HCT116 (cell line): ENCODE measurements at regions not wholly inside any gene's neighbourhood (a gene's known extent, or its start where the extent isn't known, plus 50 kb on each side); places are given as distances from the start of the nearest gene placed in this dataset.

ENCODE experiments used
- ATAC-seq: fragments of 200-7000 bp; cut with Tn5 transposase; 2 replicates; pipeline ENCODE4 v1.9.1; 2020; ENCODE audit warnings: mild to moderate bottlenecking, moderate library complexity
- BruUV-seq: library from RNA; stranded (reverse); fragments of 400-500 nt; replicated peaks from 2 replicates; lab custom pipeline; 2021; lab: Mats Ljungman, UMichigan
- CTCF ChIA-PET: fragments of 300-600 bp; sonication (Branson Sonifier 250); formaldehyde crosslinking; loops from one replicate; lab custom pipeline; 2021; ENCODE audit warnings: antibody characterized with exemption; lab: Charles Lee
- POLR2A ChIA-PET: fragments of 300-600, 350-600 bp; sonication (Branson Sonifier 250); formaldehyde crosslinking; loops from one replicate; lab custom pipeline; 2021; ENCODE audit warnings: antibody characterized with exemption; lab: Charles Lee
- RAD21 ChIA-PET, 2 experiments: fragments of 300-600 bp; sonication (Branson Sonifier 250); formaldehyde crosslinking; loops; one replicate each; lab custom pipeline; 2023; ENCODE audit warnings: low total read pairs in 2 of 2; ENCODE audit not compliant: uncharacterized antibody in 2 of 2, unreplicated experiment in 2 of 2, low non-redundant PET in 1 of 2; lab: Charles Lee
- DNase-seq: peaks from one replicate; pipeline ENCODE4 v3.0.0-alpha.2; 2010; ENCODE audit warnings: low read depth, low spot score
- H2AFZ ChIP-seq: fragments of 200-600 bp; shearing (Covaris generic), sonication (generic); 2 replicates; pipeline ENCODE4 v1.6.1; 2017; ENCODE audit warnings: low read depth, mixed run types, mixed read lengths, antibody characterized with exemption, low read length; ENCODE audit not compliant: poor library complexity, severe bottlenecking
- H3K27ac ChIP-seq: 2 replicates; pipeline ENCODE4 v1.5.1; 2012; ENCODE audit warnings: low read depth, low read length
- H3K27me3 ChIP-seq: fragments of 200-600 bp; sonication (generic); 2 replicates; pipeline ENCODE4 v1.6.1; 2016; ENCODE audit warnings: mixed run types, low read length, mixed read lengths; ENCODE audit not compliant: insufficient read depth
- H3K36me3 ChIP-seq, 2 experiments: fragments of 200-500 bp in 1 of 2; fragments of 200-600 bp in 1 of 2; sonication (Bioruptor generic) in 1 of 2; sonication (generic) in 1 of 2; 2 replicates each; pipeline versions ENCODE4 v1.5.1 to v1.6.1; 2014 to 2016; ENCODE audit warnings: low read length in 2 of 2, inconsistent platforms in 1 of 2, mixed read lengths in 1 of 2, mixed run types in 1 of 2; ENCODE audit not compliant: insufficient read depth in 2 of 2, control insufficient read depth in 1 of 2
- H3K4me1 ChIP-seq, 2 experiments: fragments of 200-600 bp in 1 of 2; sonication (generic) in 1 of 2; 2 replicates each; pipeline versions ENCODE4 v1.5.1 to v1.6.1; 2012 to 2017; ENCODE audit warnings: low read length in 2 of 2, inconsistent platforms in 1 of 2, mild to moderate bottlenecking in 1 of 2, mixed read lengths in 1 of 2, mixed run types in 1 of 2, moderate library complexity in 1 of 2; ENCODE audit not compliant: insufficient read depth in 2 of 2, control insufficient read depth in 1 of 2
- H3K4me2 ChIP-seq: fragments of 200-600 bp; sonication (generic); 2 replicates; pipeline ENCODE4 v1.6.1; 2017; ENCODE audit warnings: mixed run types, low read length, mixed read lengths
- H3K4me3 ChIP-seq, 2 experiments: fragments of 200-600 bp in 1 of 2; sonication (generic) in 1 of 2; replicated peaks in 1 of 2; 2 replicates each; pipeline ENCODE4 v1.5.1; 2011 to 2016; ENCODE audit warnings: low read length in 2 of 2, control low read depth in 1 of 2, low read depth in 1 of 2, mild to moderate bottlenecking in 1 of 2, mixed read lengths in 1 of 2, mixed run types in 1 of 2
- H3K79me2 ChIP-seq: fragments of 200-600 bp; sonication (generic); 2 replicates; pipeline ENCODE4 v1.6.1; 2017; ENCODE audit warnings: mild to moderate bottlenecking, mixed run types, low read length, moderate library complexity, mixed read lengths; ENCODE audit not compliant: insufficient read depth
- H3K9ac ChIP-seq: fragments of 200-600 bp; sonication (generic); 2 replicates; pipeline ENCODE4 v1.6.1; 2016; ENCODE audit warnings: low read length, mixed read lengths
- H3K9me2 ChIP-seq: fragments of 200-600 bp; sonication (generic), shearing (Covaris generic); 2 replicates; pipeline ENCODE4 v1.6.1; 2017; ENCODE audit warnings: mixed run types, mild to moderate bottlenecking, moderate library complexity; ENCODE audit not compliant: insufficient read depth
- H3K9me3 ChIP-seq, 2 experiments: fragments of 200-500 bp in 1 of 2; fragments of 200-600 bp in 1 of 2; sonication (Bioruptor generic) in 1 of 2; sonication (generic) in 1 of 2; 2 replicates each; pipeline ENCODE4 v1.6.1; 2014 to 2017; ENCODE audit warnings: low read length in 2 of 2, mixed read lengths in 2 of 2, inconsistent platforms in 1 of 2, low read depth in 1 of 2, mild to moderate bottlenecking in 1 of 2, mixed run types in 1 of 2, moderate library complexity in 1 of 2; ENCODE audit not compliant: control insufficient read depth in 1 of 2, insufficient read depth in 1 of 2
- H4K20me1 ChIP-seq: fragments of 200-600 bp; sonication (generic), shearing (Covaris generic); 2 replicates; pipeline ENCODE4 v1.6.1; 2017; ENCODE audit warnings: mixed run types, mild to moderate bottlenecking, moderate library complexity; ENCODE audit not compliant: insufficient read depth
- CBX3 ChIP-seq: IDR thresholded peaks from 2 replicates; pipeline ENCODE4 v1.6.1; 2012; ENCODE audit warnings: low read depth
- EGR1 ChIP-seq: IDR thresholded peaks from 2 replicates; pipeline ENCODE4 v1.6.1; 2012; ENCODE audit warnings: low read depth
- FOSL1 ChIP-seq: IDR thresholded peaks from 2 replicates; pipeline ENCODE4 v1.6.1; 2012; ENCODE audit warnings: low read depth
- JUND ChIP-seq: IDR thresholded peaks from 2 replicates; pipeline ENCODE4 v1.6.1; 2012
- POLR2A ChIP-seq: IDR thresholded peaks from 2 replicates; pipeline ENCODE4 v1.7.0; 2011; ENCODE audit warnings: borderline replicate concordance; ENCODE audit not compliant: insufficient read depth, insufficient read length; ENCODE audit errors: extremely low read depth
- POLR2AphosphoS5 ChIP-seq: IDR thresholded peaks from 2 replicates; pipeline ENCODE4 v1.6.1; 2011; ENCODE audit warnings: mild to moderate bottlenecking, low read depth, low read length, moderate library complexity
- RAD21 ChIP-seq: IDR thresholded peaks from 2 replicates; pipeline ENCODE4 v1.6.1; 2012; ENCODE audit warnings: low read depth, mild to moderate bottlenecking
- SIN3A ChIP-seq: IDR thresholded peaks from 2 replicates; pipeline ENCODE4 v1.6.1; 2012; ENCODE audit warnings: low read depth
- SP1 ChIP-seq: IDR thresholded peaks from 2 replicates; pipeline ENCODE4 v1.6.1; 2012; ENCODE audit warnings: low read depth
- SRF ChIP-seq: IDR thresholded peaks from 2 replicates; pipeline ENCODE4 v1.6.1; 2012; ENCODE audit warnings: low read depth
- TCF7L2 ChIP-seq: IDR thresholded peaks from 2 replicates; pipeline ENCODE4 v1.7.0; 2011; ENCODE audit warnings: borderline replicate concordance, inconsistent platforms; ENCODE audit not compliant: insufficient read depth, insufficient read length; ENCODE audit errors: extremely low read depth
- YY1 ChIP-seq: IDR thresholded peaks from 2 replicates; pipeline ENCODE4 v1.6.1; 2011; ENCODE audit warnings: low read length, low read depth, moderate library complexity, mild to moderate bottlenecking; ENCODE audit not compliant: insufficient replicate concordance; ENCODE audit errors: extremely low read depth
- ZFX ChIP-seq: fragments of 450-650 bp; IDR thresholded peaks from 2 replicates; pipeline ENCODE4 v1.6.1; 2017
- ZNF274 ChIP-seq: fragments of 200-500 bp; sonication (Bioruptor generic); IDR thresholded peaks from 2 replicates; pipeline ENCODE4 v1.6.1; 2014; ENCODE audit warnings: mild to moderate bottlenecking, low read depth, low read length, inconsistent platforms
- intact Hi-C: fragments of 100-400 bp; cut with micrococcal nuclease; formaldehyde crosslinking; loops from 2 replicates; pipeline ENCODE4 v1.10.0; 2022
- TF ChIP-seq, protein P1 (sequence below): IDR thresholded peaks from 2 replicates; pipeline ENCODE4 v1.6.1; 2012
- TF ChIP-seq, protein P2 (sequence below): IDR thresholded peaks from 2 replicates; pipeline ENCODE4 v1.6.1; 2012; ENCODE audit warnings: low read depth

DNA sequence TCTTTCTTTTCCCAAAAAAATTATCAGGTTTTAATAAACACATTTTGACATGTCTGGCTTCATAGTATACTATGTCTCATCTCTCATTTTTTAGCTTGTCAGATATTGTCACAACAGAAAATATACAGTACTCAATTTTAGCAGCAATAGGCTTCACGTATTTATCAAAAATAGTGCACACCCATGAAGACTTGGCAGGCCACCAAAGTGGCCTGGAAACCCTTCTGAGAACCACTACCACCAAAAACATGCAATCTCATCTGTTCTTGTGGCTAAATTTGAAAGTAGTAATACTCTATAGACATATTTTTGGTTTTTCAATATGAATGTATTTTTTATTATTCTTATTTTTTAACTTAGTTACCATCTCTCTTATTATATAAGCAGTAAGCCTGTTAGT is 1094.5 kb upstream of the LRRN3 start:
- DNase-seq (no peak), ATAC-seq (no peak)
- Histone ChIP-seq H4K20me1 (no peaks in the 10 kb centered on the region), H3K79me2 (no peaks in the 10 kb centered on the region), H3K9me3 (no peaks in the 10 kb centered on the region), H3K9ac (no peak overlapping the region), H3K27ac (no peak overlapping the region), H2AFZ (no peak overlapping the region), H3K4me2 (no peak overlapping the region), H3K36me3 (no peaks in the 10 kb centered on the region), H3K9me2 (no peaks in the 10 kb centered on the region), H3K4me3 (no peak overlapping the region), H3K27me3 (no peaks in the 10 kb centered on the region), H3K4me1 (no peaks in the 10 kb centered on the region)
- intact Hi-C loops: no loop called here
- ChIA-PET RAD21 (no interaction called here), POLR2A (no interaction called here), CTCF (no interaction called here)
- no TSS peak for BruUV-seq
- TF ChIP-seq FOSL1 (no peak), SIN3A (no peak), SRF (no peak), TCF7L2 (no peak), SP1 (no peak), ZFX (no peak), POLR2A (no peak), RAD21 (no peak), ZNF274 (no peak), POLR2AphosphoS5 (no peak), CBX3 (no peak), YY1 (no peak), JUND (no peak), EGR1 (no peak)
- TF ChIP-seq, protein P1, sequence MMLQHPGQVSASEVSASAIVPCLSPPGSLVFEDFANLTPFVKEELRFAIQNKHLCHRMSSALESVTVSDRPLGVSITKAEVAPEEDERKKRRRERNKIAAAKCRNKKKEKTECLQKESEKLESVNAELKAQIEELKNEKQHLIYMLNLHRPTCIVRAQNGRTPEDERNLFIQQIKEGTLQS: no peak
- TF ChIP-seq, protein P2, sequence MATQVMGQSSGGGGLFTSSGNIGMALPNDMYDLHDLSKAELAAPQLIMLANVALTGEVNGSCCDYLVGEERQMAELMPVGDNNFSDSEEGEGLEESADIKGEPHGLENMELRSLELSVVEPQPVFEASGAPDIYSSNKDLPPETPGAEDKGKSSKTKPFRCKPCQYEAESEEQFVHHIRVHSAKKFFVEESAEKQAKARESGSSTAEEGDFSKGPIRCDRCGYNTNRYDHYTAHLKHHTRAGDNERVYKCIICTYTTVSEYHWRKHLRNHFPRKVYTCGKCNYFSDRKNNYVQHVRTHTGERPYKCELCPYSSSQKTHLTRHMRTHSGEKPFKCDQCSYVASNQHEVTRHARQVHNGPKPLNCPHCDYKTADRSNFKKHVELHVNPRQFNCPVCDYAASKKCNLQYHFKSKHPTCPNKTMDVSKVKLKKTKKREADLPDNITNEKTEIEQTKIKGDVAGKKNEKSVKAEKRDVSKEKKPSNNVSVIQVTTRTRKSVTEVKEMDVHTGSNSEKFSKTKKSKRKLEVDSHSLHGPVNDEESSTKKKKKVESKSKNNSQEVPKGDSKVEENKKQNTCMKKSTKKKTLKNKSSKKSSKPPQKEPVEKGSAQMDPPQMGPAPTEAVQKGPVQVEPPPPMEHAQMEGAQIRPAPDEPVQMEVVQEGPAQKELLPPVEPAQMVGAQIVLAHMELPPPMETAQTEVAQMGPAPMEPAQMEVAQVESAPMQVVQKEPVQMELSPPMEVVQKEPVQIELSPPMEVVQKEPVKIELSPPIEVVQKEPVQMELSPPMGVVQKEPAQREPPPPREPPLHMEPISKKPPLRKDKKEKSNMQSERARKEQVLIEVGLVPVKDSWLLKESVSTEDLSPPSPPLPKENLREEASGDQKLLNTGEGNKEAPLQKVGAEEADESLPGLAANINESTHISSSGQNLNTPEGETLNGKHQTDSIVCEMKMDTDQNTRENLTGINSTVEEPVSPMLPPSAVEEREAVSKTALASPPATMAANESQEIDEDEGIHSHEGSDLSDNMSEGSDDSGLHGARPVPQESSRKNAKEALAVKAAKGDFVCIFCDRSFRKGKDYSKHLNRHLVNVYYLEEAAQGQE: no peak
